ENCODE measurements at regions not wholly inside any gene's neighbourhood (a gene's known extent, or its start where the extent isn't known, plus 50 kb on each side); places are given as distances from the start of the nearest gene placed in this dataset.
"Not testable (repeated sequence)": the region's sequence is repeated elsewhere in the genome, so short reads cannot be mapped to it uniquely, and the experiment has no call there.

- DNase-seq (ENCODE audit: low read depth in 2 of 3, low spot score in 1 of 3): no peak
Measured at GRCh38 chrX:65828599-65828998, 161.1 kb downstream of the MSN start.

GRCh38 chrX:65825226-65825625 lies 157.8 kb downstream of the MSN start:
- DNase-seq (ENCODE audit: low read depth in 2 of 3, low spot score in 1 of 3): not testable (repeated sequence)

- DNase-seq (ENCODE audit: low read depth in 2 of 3, low spot score in 1 of 3): peak; percentile 6 to 9 (median 8)
Measured at GRCh38 chrX:65821721-65822496, 154.5 kb downstream of the MSN start.

- DNase-seq (ENCODE audit: low read depth in 2 of 3, low spot score in 1 of 3): not testable (repeated sequence)
Measured at GRCh38 chrX:65819983-65820382, 152.5 kb downstream of the MSN start.

DNA sequence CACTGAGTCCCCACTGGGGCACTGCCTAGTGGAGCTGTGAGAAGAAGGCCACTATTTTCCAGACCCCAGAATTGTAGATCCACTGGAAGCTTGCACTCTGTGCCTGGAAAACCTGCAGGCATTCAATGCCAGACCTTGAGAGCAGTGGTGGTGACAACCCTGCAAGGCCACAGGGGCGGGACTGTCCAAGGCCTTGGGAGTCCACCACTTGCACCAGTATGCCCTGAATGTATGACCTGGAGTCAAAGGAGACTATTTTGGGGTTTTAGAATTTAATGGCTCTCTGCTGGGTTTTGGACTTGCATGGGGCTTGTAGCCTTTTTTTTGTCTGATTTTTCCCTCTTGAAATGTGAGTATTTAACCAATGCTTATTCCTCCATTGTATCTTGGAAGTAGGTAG lies 145.8 kb downstream of the MSN start:
- no peak for DNase-seq (ENCODE audit: low read depth in 2 of 3, low spot score in 1 of 3)

GRCh38 chrX:65811558-65812228 lies 144.2 kb downstream of the MSN start:
- DNase-seq (ENCODE audit: low read depth in 2 of 3, low spot score in 1 of 3): no peak
